Fibroblast of mammary gland (primary cell): ENCODE measurements at regions not wholly inside any gene's neighbourhood (a gene's known extent, or its start where the extent isn't known, plus 50 kb on each side); places are given as distances from the start of the nearest gene placed in this dataset.

ENCODE experiments used
- DNase-seq: peaks from one replicate; pipeline ENCODE4 v3.0.0-alpha.2; 2010; ENCODE audit warnings: low read depth
- H3K4me3 ChIP-seq: 2 replicates; pipeline ENCODE4 v1.5.1; 2011; ENCODE audit warnings: low read depth, mild to moderate bottlenecking, low read length, moderate library complexity; ENCODE audit not compliant: control insufficient read depth
- TF ChIP-seq, protein P1 (sequence below): conservative IDR thresholded peaks from 2 replicates; pipeline ENCODE4 v1.5.1; 2011; ENCODE audit warnings: low read depth, low read length, inconsistent platforms; ENCODE audit not compliant: control insufficient read depth, insufficient read depth

GRCh38 chr1:5513179-5513578 lies 479.0 kb downstream of the NPHP4 start:
- TF ChIP-seq, protein P1, sequence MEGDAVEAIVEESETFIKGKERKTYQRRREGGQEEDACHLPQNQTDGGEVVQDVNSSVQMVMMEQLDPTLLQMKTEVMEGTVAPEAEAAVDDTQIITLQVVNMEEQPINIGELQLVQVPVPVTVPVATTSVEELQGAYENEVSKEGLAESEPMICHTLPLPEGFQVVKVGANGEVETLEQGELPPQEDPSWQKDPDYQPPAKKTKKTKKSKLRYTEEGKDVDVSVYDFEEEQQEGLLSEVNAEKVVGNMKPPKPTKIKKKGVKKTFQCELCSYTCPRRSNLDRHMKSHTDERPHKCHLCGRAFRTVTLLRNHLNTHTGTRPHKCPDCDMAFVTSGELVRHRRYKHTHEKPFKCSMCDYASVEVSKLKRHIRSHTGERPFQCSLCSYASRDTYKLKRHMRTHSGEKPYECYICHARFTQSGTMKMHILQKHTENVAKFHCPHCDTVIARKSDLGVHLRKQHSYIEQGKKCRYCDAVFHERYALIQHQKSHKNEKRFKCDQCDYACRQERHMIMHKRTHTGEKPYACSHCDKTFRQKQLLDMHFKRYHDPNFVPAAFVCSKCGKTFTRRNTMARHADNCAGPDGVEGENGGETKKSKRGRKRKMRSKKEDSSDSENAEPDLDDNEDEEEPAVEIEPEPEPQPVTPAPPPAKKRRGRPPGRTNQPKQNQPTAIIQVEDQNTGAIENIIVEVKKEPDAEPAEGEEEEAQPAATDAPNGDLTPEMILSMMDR = no peak
- H3K4me3 ChIP-seq = no peak overlapping the region
- DNase-seq = no peak

DNA sequence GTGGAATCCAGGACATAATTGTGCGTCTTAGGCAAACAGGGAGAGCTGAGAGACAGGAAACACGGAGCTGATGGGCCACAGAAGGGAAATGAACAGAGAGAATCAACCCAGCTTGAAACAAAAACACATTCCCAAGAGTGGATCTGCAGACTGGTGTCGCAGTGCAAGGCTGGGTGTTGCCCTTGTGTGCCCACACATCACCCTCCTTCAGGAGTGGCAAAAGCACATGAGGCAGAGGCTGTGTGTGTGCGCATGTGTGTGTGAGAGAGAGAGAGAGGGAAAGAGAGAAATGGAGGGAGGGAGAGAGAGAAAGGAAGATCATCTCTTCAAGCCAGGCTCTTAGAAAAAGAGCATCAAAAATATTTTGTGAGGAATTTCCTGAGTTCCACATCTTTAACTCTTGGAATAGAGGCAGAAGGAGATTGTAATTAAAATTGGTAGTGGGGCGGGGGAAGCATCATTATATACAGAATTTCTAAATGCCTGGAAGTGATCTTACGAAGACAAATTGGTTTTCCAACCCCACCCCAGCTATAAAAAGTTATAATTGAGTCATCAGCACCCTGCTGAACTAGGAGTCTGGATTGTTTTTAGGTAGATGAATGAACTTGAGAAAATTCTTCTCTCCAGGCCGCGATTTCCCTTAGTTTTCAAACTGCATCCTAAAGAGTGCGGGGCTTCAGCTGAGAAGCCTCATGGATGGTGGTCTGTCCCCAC lies 480.7 kb downstream of the NPHP4 start:
- H3K4me3 ChIP-seq = no peak overlapping the region
- no peak for DNase-seq
- TF ChIP-seq, protein P1 = no peak

GRCh38 chr1:5509664-5510452 lies 482.4 kb downstream of the NPHP4 start:
- no peak overlapping the region for H3K4me3 ChIP-seq
- TF ChIP-seq, protein P1 = peak; percentile 86
- DNase-seq = peak; percentile 23

GRCh38 chr1:5508669-5509330 lies 483.4 kb downstream of the NPHP4 start:
- no peak for DNase-seq
- TF ChIP-seq, protein P1 = no peak
- no peak overlapping the region for H3K4me3 ChIP-seq

DNA sequence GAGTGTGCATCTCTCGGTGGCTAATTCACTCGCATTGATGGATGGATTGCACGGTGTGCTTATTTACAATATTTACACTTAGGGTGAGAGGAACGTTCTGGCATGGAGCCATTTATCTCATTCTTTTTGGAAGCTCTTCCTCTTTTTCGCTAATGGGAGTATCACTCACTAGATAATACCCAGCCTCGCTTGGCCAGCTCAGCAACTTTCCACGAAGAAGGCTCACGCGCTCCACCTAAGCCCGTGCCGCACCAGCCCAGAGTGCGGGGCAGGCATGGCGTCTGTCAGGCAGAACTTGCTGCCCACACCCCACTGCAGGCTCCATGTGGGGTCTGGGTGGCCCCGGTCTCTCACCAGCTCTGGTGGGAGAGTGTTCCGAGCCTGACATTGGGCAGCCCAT lies 484.9 kb downstream of the NPHP4 start:
- no peak for DNase-seq
- TF ChIP-seq, protein P1 = no peak
- H3K4me3 ChIP-seq = no peak overlapping the region

GRCh38 chr1:5506634-5507033 lies 485.6 kb downstream of the NPHP4 start:
- H3K4me3 ChIP-seq = no peak overlapping the region
- DNase-seq = no peak
- TF ChIP-seq, protein P1 = no peak
